WTC11 (cell line): ENCODE measurements at regions not wholly inside any gene's neighbourhood (a gene's known extent, or its start where the extent isn't known, plus 50 kb on each side); places are given as distances from the start of the nearest gene placed in this dataset.

Experiments
- FOXJ3 ChIP-seq: sonication (generic); formaldehyde crosslinking; IDR thresholded peaks from 2 replicates; pipeline ENCODE4 v1.9.0; 2021; ENCODE audit warnings: missing genetic modification reagents, mild to moderate bottlenecking, borderline replicate concordance
- KAT7 ChIP-seq: sonication (generic); formaldehyde crosslinking; IDR thresholded peaks from 2 replicates; pipeline ENCODE4 v1.8.1; 2023; ENCODE audit warnings: missing genetic modification reagents, mild to moderate bottlenecking, borderline replicate concordance
- NR2C2 ChIP-seq: sonication (generic); formaldehyde crosslinking; IDR thresholded peaks from 2 replicates; pipeline ENCODE4 v1.8.0; 2022; ENCODE audit warnings: mild to moderate bottlenecking, missing genetic modification reagents
- ZNF121 ChIP-seq: sonication (generic); formaldehyde crosslinking; IDR thresholded peaks from 2 replicates; pipeline ENCODE4 v1.8.0; 2023; ENCODE audit warnings: missing genetic modification reagents
- TF ChIP-seq, protein P1 (sequence below): sonication (generic); formaldehyde crosslinking; IDR thresholded peaks from 2 replicates; pipeline ENCODE4 v1.8.1; 2023; ENCODE audit warnings: mild to moderate bottlenecking, missing genetic modification reagents, borderline replicate concordance
- TF ChIP-seq, protein P2 (sequence below): fragments of 200-600 bp; IDR thresholded peaks from 2 replicates; pipeline ENCODE4 v1.8.0; 2022; ENCODE audit warnings: antibody characterized with exemption
- TF ChIP-seq, protein P3 (sequence below): sonication (generic); formaldehyde crosslinking; conservative IDR thresholded peaks from 2 replicates; pipeline ENCODE4 v1.8.1; 2022; ENCODE audit warnings: mild to moderate bottlenecking, missing genetic modification reagents

DNA sequence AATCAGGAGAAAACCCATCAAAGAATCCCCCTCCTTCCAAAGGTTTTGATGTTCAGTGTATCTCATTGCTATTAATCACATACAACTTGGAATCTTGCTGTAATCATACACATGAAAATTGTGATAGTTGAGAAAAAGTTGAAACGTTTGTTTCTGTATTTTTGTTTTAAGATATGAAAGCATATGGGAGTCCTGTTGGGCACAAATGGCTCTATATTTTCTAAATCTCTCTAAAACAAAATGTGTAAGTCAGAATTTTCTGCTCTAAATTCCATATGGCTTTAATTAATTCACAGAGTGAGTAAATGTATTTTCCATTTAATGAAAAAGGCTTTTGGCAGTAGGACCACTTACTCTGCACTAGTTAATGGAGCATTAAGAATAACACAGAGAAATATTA lies 140.2 kb downstream of the MOSPD2 start:
- TF ChIP-seq, protein P1, sequence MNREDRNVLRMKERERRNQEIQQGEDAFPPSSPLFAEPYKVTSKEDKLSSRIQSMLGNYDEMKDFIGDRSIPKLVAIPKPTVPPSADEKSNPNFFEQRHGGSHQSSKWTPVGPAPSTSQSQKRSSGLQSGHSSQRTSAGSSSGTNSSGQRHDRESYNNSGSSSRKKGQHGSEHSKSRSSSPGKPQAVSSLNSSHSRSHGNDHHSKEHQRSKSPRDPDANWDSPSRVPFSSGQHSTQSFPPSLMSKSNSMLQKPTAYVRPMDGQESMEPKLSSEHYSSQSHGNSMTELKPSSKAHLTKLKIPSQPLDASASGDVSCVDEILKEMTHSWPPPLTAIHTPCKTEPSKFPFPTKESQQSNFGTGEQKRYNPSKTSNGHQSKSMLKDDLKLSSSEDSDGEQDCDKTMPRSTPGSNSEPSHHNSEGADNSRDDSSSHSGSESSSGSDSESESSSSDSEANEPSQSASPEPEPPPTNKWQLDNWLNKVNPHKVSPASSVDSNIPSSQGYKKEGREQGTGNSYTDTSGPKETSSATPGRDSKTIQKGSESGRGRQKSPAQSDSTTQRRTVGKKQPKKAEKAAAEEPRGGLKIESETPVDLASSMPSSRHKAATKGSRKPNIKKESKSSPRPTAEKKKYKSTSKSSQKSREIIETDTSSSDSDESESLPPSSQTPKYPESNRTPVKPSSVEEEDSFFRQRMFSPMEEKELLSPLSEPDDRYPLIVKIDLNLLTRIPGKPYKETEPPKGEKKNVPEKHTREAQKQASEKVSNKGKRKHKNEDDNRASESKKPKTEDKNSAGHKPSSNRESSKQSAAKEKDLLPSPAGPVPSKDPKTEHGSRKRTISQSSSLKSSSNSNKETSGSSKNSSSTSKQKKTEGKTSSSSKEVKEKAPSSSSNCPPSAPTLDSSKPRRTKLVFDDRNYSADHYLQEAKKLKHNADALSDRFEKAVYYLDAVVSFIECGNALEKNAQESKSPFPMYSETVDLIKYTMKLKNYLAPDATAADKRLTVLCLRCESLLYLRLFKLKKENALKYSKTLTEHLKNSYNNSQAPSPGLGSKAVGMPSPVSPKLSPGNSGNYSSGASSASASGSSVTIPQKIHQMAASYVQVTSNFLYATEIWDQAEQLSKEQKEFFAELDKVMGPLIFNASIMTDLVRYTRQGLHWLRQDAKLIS (CRISPR knock-in tag) = no peak
- TF ChIP-seq FOXJ3 (CRISPR knock-in tag) = no peak
- no peak for TF ChIP-seq KAT7
- TF ChIP-seq, protein P2, sequence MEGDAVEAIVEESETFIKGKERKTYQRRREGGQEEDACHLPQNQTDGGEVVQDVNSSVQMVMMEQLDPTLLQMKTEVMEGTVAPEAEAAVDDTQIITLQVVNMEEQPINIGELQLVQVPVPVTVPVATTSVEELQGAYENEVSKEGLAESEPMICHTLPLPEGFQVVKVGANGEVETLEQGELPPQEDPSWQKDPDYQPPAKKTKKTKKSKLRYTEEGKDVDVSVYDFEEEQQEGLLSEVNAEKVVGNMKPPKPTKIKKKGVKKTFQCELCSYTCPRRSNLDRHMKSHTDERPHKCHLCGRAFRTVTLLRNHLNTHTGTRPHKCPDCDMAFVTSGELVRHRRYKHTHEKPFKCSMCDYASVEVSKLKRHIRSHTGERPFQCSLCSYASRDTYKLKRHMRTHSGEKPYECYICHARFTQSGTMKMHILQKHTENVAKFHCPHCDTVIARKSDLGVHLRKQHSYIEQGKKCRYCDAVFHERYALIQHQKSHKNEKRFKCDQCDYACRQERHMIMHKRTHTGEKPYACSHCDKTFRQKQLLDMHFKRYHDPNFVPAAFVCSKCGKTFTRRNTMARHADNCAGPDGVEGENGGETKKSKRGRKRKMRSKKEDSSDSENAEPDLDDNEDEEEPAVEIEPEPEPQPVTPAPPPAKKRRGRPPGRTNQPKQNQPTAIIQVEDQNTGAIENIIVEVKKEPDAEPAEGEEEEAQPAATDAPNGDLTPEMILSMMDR = no peak
- no peak for TF ChIP-seq NR2C2 (CRISPR knock-in tag)
- TF ChIP-seq, protein P3, sequence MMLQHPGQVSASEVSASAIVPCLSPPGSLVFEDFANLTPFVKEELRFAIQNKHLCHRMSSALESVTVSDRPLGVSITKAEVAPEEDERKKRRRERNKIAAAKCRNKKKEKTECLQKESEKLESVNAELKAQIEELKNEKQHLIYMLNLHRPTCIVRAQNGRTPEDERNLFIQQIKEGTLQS = no peak
- no peak for TF ChIP-seq ZNF121
